ENCODE measurements at regions not wholly inside any gene's neighbourhood (a gene's known extent, or its start where the extent isn't known, plus 50 kb on each side); places are given as distances from the start of the nearest gene placed in this dataset.

DNA sequence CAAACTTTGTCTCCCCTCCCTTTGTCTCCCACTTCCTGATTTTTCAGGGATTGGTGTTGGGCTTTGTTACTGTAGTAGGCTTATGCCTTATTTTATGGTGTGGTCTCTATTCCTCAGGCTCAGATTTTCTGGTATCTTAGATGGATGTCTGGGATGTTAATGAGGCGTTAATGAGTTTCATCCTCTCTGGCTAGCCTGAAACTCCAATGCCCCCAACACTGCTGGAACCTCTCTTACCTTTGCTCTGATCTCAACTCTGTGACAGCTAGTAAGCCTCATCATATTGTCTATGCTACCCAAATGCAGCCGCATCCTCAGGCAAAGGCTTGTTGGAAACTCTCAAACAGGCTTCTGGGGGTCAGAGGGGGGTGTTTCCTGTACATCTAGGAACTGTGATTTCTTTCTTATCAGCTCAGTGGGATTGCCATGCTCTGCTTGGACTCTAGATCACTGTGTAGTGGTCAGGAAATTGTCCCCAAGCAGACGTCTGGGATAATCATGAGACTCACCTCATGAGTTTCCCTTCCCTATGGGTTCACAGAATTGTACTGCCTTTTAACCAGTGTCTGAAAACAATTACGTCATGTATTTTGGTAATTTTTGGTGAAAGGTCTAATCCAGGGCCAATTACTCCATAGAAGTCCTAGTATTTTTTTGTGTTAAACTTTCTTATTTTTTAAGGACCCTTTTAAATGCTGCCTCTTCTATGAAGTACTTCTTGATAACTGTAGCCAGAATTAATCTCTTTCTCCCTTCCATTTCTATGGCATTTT lies 88.8 kb upstream of the TRPC7 start:
- TF ChIP-seq, protein P1, sequence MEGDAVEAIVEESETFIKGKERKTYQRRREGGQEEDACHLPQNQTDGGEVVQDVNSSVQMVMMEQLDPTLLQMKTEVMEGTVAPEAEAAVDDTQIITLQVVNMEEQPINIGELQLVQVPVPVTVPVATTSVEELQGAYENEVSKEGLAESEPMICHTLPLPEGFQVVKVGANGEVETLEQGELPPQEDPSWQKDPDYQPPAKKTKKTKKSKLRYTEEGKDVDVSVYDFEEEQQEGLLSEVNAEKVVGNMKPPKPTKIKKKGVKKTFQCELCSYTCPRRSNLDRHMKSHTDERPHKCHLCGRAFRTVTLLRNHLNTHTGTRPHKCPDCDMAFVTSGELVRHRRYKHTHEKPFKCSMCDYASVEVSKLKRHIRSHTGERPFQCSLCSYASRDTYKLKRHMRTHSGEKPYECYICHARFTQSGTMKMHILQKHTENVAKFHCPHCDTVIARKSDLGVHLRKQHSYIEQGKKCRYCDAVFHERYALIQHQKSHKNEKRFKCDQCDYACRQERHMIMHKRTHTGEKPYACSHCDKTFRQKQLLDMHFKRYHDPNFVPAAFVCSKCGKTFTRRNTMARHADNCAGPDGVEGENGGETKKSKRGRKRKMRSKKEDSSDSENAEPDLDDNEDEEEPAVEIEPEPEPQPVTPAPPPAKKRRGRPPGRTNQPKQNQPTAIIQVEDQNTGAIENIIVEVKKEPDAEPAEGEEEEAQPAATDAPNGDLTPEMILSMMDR (IDR thresholded peaks at IDR 0.05) = no peak
- no peak for TF ChIP-seq POLR2A (IDR thresholded peaks at IDR 0.05)

All from lower leg skin (tissue), 3 donors.